A673 (cell line): ENCODE measurements at regions not wholly inside any gene's neighbourhood (a gene's known extent, or its start where the extent isn't known, plus 50 kb on each side); places are given as distances from the start of the nearest gene placed in this dataset.

Experiments
- CTCF ChIP-seq: fragments of 300-800, 200-600 bp; sonication (generic); conservative IDR thresholded peaks from 2 replicates; pipeline ENCODE4 v1.5.1; 2017; ENCODE audit warnings: low read depth, mild to moderate bottlenecking, antibody characterized with exemption, low read length, moderate library complexity, mixed read lengths
- EZH2 ChIP-seq: fragments of 200-600 bp; sonication (generic); IDR thresholded peaks from 2 replicates; pipeline ENCODE4 v1.6.1; 2017; ENCODE audit warnings: borderline replicate concordance, low read depth, mild to moderate bottlenecking, mixed read lengths, antibody characterized with exemption, low read length; ENCODE audit not compliant: poor library complexity, severe bottlenecking

GRCh38 chr15:97059281-97059680 is 728.8 kb downstream of the NR2F2 start:
- TF ChIP-seq CTCF (no peak), EZH2 (no peak)
